Central memory CD4-positive, alpha-beta T cell (primary cell): ENCODE measurements at regions not wholly inside any gene's neighbourhood (a gene's known extent, or its start where the extent isn't known, plus 50 kb on each side); places are given as distances from the start of the nearest gene placed in this dataset.
"Not testable (repeated sequence)": the region's sequence is repeated elsewhere in the genome, so short reads cannot be mapped to it uniquely, and the experiment has no call there.

Experiments
- DNase-seq: peaks from one replicate; pipeline ENCODE4 v3.0.0; 2022

DNA sequence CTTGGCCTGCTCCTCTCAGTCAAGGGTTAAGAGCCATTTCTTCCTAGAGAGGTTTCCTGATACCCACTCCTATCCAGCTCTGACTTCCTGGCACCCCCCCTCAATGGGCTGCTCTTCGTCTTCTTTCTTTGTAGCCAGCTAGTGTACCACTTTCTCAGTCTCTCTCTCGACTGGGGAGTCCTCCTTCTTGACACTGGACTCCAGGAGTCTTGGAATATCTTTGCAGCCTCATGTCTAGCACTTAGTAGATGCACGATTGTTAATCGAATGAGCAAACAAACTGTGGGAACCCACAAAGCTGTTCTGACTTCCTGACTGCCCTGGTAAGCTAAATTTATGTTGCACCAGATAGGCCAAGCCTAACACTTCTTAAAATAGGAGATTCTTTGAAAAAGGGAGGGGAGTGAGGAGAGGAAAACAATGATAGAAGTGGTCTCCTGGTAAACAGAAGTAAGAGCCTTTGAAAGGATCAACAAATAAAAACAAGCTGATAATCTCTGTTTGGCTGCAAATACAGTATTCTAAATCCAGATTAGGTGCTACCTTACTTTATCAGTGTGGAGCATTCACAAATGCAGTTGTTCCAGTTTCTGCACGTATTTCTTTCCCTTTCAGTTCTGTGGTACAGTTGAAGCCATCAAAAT is 160.1 kb upstream of the CITED2 start:
- peak; percentile 15 for DNase-seq

- DNase-seq: peak; percentile 10
Observed at GRCh38 chr6:139533573-139534471, 159.4 kb upstream of the CITED2 start.

DNA sequence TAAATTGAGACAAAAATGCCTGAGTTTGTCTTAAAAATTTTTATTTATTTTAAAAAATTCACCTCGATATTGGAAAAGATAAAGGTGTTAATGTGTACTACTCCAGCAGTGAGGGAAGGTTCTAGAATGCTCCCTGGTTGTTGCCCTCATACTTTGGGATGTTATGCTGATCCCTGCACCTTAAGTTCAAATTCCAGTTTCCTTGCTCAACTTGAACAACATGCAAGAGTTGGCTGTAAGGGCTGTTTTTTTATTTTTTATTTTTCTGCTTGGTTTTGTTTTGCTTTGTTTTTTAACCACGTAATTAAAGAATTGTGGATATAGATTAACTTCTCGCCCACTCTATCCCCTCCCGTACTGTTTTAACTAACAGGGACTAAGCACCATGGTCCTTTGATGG is 158.7 kb upstream of the CITED2 start:
- DNase-seq: no peak

DNA sequence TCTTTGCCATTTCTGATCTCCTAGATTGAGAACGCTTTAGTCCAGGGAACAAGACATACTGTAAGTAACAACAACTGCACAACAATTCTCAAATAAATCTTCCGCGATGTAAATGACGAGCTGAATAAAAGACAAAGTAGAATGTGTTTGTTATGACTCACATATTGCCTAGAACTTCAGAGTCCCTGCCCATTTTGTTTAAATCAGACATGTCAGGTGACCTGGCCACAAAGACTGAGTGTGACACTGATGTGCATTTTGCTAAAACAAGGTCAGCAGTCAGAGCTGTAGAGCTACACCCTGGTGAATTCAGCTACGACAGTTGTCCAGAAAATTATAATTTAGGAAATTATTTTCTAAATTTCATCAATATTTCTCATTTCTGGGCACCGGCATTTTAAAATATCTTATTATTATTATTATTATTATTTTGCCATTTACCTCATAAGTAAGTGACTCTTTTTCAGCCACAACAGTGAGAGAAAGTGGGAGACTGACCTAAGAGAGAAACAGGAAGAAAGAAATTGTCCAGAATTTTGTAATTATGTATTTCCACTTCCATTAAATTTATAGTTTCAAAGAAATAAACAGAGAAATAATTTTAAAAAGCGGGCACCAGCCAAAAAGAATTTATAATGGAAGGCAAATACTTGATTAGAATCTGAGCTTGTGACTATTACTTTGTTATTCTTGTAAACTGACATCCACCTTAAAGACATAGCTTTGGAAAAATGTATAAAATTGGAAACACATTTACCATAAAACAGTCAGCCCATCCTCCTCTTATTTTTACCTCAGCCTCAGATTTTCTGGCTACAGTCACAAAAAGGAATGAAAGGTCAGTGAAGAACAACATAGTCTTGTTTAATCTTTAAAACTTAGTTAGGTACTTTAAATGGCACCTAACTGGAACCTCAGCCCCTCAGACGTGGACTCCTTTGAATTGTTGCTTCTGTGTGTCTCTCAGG is 157.0 kb upstream of the CITED2 start:
- DNase-seq: peak; percentile 67

DNA sequence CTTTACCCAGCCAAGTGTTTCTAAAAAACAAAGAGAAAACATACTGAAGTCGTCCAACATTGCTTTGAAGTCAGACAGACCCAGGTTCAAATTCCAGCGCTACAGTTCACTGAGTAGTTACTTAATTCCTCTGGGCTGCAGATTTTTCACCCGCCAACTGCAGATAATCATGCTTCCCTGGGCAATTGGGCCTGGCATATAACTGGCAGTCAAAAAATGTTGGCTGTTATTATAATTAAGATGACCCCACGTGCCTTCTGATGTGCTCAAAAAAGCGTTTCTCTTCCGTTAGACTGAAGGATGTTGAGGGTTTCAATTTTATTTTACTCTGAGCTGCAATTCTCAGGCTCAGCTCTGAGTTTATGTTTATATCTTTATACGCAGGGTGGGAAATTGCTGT is 156.1 kb upstream of the CITED2 start:
- peak; percentile 5 for DNase-seq

DNA sequence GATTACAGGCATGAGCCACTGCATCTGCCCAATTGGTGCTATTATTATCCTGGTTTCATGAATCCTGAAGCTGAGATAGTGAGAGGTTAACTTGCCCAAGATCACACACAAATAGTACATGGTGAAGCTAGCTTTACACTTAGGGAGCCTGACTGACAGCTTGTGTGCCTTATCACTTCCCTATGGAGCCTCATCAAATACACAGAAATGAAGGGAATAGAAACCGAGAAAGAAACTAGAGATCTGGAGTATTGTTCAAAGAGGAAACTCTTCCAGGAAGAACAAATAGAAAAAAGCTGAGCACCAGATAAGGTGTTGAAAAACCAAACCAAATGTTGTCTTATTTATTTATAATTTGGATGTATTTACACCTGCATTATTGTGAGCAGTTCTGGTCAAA is 155.0 kb upstream of the CITED2 start:
- no peak for DNase-seq

DNA sequence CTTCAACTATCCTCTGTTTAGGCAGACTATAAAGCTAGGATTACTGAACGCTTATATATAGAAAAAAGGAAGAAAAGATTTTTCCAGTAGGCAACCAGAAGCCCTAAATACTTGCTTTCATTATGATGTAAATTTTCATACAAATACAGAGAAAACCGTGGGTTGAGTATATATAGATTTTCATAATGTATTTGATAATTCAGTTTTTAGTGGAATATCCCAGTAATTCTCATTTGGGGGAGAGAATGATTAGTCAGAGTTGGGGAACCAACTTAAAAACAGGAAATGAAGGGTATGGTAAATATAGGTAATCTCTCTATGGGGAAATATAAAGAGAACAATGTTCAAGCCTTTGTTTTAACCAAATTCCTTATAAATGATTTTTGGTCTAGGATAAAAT is 154.0 kb upstream of the CITED2 start:
- DNase-seq: no peak

DNA sequence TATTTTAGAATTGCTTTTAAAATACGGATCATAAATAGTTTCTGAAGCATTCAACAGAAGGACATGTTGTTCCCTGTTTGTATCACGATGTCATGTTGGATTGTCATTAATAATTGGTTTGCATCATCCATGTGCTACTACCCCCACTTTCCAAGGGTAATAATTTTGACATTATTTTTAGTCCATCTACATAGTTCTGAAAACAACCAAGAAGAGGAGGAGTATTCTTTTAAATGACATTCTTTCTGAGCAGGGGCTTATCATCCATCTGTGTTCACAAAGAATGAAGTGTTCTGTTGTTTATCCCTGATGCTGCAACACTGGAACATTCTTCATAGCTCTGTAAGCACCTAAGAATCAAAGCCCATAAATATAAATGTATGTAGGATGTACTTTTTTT is 151.0 kb upstream of the CITED2 start:
- DNase-seq: no peak

- DNase-seq: no peak
Observed at GRCh38 chr6:139523986-139524385, 149.5 kb upstream of the CITED2 start.

- DNase-seq: no peak
Observed at GRCh38 chr6:139522511-139523220, 148.2 kb upstream of the CITED2 start.

GRCh38 chr6:139521338-139521737 is 146.9 kb upstream of the CITED2 start:
- DNase-seq: no peak

DNA sequence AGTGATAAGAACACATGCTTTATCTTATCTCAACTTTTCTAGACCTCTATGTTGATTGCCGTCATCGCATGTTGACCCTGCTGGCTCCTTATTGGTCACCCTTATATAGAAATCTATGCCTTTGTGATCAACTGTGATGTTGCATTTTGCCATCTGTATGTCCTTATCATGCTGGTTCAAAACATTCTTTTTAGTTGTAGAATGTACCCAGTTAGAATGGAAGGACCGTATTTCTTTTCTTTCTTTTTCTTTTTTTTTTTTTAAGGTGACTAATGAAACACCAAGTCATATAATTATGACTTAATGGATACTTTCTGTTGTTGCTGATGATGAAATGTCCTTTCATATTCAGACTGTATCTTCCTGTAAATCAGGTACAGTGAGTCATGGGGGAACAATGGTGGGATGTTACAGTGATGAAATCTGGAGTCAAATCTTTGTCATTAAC is 145.9 kb upstream of the CITED2 start:
- no peak for DNase-seq

- no peak for DNase-seq
Observed at GRCh38 chr6:139519571-139520031, 145.2 kb upstream of the CITED2 start.

- DNase-seq: no peak
Observed at GRCh38 chr6:139519097-139519496, 144.6 kb upstream of the CITED2 start.

GRCh38 chr6:139518556-139519091 is 144.2 kb upstream of the CITED2 start:
- no peak for DNase-seq

DNA sequence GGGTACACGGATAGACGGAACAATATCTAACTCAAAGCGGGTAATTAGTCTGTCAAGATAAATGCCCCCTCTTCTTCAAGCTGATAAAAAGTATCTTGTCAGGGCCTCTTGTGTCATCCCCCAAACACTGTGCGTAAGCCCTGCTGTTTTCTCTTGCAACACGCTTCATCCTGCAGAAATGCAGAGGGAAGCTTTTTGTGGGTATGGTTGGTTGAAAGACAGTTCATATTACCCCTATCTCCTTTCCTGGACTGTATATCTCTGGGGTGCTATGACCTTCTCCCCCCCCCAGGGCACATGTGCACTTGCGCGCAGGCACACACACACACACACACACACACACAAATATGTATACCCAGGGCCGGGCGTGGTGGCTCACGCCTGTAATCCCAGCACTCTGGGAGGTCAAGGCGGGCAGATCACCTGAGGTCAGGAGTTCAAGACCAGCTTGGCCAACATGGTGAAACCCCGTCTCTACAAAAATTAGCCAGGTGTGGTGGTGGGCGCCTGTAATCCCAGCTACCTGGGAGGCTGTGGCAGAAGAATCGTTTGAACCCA is 143.6 kb upstream of the CITED2 start:
- DNase-seq: not testable (repeated sequence)

DNA sequence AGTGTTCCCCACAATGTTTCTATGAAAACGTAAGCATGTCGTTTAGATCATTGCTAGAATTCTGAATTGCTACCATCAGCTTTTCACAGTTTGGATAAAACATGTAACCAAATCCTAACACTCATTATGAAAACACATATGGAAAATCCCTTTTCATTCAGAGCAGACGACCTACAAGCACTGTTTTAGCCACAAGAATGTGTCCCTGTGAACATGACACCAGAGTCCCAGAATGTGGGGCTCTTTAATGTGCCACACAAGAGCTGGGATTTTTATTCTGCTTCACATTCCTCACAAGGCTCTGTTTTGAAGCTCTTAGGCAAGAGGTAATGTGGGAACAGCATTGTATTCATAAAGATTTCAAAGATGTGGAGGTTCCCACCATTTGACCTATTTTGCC is 141.1 kb upstream of the CITED2 start:
- DNase-seq: no peak

GRCh38 chr6:139514819-139515218 is 140.4 kb upstream of the CITED2 start:
- no peak for DNase-seq

DNA sequence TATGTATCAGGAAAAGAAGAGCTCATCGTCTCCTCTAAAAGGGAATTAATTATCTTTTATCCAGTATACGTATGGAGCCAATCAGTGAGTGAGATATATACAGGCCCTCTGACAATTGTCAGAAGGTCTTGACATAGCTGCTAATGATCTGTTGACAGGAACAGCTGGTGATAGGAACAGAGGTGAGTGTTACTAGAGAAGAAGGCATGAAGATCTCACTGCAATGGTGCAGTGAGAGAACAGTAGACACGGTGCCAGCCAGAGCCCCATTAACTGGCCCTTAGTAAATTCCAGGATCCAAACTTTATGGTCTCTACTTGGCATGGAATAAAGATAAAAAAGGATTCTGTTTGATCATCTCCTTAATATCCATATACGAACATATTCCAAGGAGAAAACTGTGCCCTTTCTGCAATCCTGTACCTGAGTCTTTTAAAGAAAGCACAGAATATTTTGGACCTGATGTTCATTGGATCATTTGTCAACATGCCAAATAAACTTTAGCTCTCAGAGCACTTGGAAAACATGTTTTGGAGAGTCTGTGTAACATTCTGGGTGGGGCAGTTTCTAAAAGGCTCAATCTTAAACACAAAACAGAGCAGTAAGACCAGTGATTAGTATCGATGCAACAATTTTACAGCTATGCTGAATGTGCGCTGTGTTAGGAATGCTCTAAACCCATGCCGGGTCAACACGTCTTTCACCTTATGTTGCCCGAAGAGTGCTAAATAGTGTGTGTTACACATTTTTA is 135.8 kb upstream of the CITED2 start:
- DNase-seq: no peak

GRCh38 chr6:139509167-139509566 is 134.7 kb upstream of the CITED2 start:
- DNase-seq: no peak

DNA sequence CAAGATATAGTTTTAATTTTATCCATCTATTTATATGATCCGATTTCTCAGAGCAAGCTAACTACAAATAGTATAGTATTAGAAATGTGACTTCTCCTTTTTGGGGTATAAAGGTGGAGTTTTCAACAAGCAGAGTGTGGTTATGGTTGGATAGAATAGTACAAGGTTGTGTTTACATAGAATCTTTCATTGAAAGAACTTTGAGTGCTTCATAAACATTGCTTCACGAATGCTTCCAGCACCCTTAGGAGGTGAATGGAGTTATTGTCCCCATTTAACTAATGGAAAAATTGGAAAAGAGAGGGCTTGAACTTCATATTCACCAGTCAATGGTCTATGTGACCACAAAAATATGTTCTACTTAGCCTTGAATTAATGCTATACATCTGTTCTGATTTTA is 134.1 kb upstream of the CITED2 start:
- DNase-seq: no peak
